NCI-H2227 treated with DMSO at 0.1 percent for 48 hours (cell line): ENCODE measurements at regions not wholly inside any gene's neighbourhood (a gene's known extent, or its start where the extent isn't known, plus 50 kb on each side); places are given as distances from the start of the nearest gene placed in this dataset.

Experiments
- DNase-seq: peaks from one replicate; lab custom pipeline; 2025; lab: John Stamatoyannopoulos, UW

DNA sequence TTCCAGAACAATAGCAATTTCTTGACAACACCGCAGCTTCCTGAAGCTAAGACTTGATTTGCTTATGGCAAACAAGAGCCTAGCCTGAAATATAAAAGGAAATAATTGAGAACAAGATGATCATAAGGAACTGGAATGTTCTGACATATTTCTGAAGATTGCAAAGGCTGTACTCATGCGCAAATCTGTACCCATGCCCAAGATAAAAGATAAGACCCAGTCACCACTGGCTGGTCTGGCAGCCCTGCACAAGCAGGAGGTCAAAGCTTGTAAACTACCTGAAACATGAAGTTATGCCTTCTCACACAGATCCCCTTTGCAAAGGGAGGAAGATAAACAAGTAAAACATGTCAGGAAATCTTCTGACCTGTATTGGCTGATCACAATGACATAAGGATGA lies 160.8 kb upstream of the GYPC start:
- DNase-seq, result no peak

DNA sequence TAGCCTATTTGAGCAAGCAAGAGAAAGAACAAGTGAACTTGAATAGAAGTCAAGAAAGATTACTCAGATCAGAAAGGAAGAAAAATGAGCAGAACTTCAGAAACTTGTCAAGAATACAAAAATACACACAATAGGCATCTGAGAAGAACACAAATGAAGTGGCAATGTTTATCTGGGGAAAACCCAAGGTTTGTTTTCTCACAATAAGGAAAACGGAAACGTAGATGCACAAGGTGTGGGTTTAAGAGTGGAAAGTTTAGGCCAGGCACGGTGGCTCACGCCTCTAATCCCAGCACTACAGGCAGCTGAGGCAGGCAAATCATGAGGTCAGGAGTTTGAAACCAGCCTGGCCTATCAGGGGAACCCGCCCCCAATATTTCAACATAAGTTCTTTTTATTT lies 159.5 kb upstream of the GYPC start:
- no peak for DNase-seq

DNA sequence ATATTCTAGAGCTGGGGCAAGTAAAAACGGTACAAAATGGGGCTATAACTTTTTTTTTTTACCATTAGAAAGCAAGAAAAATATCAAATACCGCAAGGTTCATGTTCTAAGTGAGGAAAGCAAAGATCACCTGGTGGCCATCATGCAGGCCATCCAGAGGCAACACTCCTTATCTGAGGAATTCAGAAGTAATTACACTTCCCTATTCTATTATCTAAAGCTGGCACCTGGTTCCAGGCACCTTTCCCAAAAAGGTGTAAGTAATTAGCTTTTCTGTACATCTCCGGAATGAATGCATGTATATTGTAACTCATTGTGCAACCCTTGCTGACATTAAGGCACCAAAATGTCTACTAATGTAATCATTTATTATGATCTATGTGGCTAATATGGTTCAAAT lies 152.5 kb upstream of the GYPC start:
- no peak for DNase-seq

DNA sequence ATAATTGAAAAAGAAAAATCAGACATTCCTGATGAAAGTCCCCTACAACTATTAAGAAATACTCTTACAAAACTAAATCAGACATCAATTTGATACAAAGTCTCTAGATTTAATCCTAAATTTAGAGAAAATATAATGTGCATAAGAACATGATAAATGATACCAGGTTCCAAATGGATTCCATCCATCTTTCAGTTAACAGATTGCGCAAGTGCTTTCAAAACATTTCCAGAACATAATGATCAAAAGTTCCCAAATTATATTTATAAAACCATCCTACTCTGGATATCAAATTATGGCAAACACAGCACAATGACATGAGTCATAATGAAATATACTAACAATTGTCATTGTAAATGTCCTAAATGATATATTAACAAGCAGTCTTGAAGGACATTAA lies 151.0 kb upstream of the GYPC start:
- DNase-seq, result no peak

- DNase-seq, result no peak
Observed at GRCh38 chr2:126506786-126507185, 149.2 kb upstream of the GYPC start.

DNA sequence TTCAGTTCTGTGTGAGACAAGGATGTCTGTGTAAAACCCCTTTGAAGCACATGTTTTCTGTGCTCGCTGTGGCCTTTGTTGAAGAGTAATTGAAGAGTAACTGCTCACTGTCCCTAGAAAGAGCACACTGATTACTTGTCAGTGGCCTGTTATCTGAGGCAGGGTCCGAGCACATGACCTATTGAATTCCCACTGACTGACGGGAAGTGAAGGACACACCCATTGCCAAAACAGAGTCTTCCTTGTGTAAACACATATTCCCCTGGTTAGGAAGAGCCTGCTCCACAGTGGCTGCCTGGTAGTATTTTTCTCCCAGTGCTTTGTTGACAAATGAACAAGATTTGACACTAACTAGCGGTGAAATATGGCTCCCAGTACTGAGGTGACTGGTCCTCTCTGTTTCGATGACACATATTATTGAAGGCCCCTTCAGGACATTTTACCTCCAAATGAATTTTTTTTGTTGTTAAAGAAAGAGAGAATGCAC lies 148.5 kb upstream of the GYPC start:
- DNase-seq, result peak; percentile 47

DNA sequence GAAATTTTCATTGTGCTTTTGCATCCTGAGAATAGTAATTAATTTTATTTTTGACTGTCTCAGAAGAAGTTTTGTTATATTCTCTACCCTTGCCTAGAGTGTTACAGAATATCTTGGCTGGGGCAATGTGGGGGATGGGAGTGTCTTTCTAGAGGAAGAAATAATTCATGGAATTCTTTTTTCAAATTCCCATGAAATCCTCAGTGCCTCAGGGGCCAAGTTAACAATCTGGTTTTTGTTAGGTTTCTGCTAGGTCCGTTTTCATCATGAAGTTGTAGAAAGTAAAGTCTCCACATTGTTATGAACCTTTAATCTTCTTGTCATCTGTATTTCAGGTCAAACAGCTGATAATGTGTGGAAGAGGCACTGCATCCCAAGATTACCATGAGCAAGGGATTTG lies 145.6 kb upstream of the GYPC start:
- no peak for DNase-seq

GRCh38 chr2:126510960-126511359 lies 145.0 kb upstream of the GYPC start:
- DNase-seq, result no peak

- no peak for DNase-seq
Observed at GRCh38 chr2:126512026-126512425, 143.9 kb upstream of the GYPC start.

DNA sequence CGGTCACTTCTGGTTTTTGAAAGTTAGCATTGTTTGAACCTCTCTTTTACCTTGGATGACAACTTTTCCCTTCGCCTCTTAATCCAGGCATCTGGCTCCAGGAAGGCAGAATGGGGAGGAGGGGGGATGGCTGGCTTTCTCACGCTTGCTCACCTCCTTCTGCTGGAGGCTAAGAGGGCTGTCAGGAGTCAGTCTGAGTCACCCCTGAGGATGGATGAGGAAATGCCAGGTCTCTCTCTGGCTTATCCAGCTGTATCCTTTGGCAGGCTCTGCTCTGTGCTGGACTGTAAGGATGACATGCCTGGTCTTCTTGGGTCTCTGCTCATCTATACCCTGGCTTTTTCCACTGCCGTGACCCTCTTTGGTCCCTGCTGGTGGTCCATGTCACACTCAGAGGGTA lies 142.9 kb upstream of the GYPC start:
- DNase-seq, result no peak

DNA sequence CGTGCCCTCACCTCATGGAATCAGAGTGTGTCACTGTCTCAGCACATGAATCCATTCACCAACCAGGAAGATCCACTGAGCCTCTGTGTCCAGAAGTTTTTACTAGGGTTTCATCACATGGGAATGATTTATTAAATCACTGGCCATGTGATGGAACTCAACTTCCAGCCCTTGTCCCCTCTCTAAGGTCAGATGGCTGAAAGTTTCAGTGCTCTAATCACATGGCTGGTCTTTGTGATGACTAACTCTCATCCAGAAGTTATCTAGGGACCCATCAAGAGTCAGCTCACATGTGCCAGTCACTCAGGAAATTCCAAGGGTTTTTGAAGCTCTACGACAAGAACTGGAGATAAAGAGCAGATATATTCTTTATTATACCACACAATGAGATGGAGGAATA lies 140.5 kb upstream of the GYPC start:
- no peak for DNase-seq

DNA sequence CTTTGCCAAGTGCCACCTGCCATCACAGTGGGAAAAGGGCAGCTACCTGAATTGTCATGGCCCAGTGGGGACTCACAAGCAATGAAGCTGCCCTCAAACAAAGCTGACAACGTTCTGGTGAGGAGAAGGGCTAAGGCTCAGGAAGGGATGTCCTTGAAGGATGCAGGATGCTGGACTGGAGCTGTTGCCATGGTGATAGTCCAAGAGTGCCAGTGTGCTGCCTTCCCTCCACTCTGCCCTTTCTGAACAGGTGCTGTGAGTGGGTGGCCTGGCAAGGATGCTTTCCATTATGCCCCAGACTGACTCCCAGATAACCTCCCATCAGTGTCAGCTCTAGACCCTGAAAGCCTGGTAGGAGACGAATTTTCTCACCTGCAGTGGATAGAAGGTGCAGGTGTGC lies 137.8 kb upstream of the GYPC start:
- no peak for DNase-seq

DNA sequence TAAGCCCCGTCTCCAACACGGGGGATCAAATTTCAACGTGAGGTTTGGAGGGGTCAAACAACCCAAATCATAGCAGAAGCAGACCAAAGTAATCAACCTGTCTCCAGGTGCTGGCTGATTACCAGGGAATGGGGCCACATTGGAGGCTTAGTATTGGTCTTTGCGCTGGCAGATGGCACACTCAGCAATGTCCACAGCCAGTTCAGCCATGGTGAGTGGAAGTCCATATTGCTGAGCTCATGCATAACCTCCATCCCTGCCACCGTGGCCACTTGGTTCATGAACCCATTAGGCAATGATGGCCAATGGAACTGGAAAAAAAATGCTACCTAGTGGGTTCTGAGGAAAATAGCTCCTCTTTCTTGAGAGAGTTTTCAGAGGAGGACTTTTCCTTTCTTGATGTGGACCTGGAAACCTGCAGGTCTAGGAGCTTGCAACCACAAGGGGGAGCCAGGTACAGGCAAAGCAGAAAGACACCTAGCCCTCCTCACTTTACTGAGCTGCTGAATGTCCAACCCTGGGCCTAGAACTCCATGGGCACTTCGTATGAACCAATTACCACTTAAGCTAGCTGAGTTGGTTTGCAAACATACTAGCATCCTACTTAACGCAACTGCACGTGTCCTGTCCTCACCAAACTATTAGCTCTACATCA lies 128.0 kb upstream of the GYPC start:
- DNase-seq, result no peak

GRCh38 chr2:126531029-126531428 lies 124.9 kb upstream of the GYPC start:
- no peak for DNase-seq

DNA sequence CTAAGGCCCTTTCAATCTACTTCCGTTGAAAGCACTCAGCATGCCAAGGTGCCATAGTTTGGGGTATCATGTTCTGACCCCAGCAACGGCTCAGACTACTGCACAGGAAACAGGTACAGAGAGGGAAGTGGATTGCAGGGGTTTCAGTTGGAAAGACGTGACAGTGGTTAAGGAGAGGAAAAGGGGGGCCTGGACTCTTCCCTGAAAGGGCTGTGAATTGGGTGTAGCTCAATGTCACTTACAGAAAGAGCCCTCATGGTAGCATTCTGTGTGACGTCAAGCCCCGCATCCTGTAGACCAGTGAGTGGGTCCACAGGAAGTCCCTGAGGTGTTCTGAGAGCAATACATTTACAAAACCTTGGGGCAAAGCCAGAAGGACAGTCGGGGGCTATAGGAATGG lies 121.5 kb upstream of the GYPC start:
- DNase-seq, result no peak

DNA sequence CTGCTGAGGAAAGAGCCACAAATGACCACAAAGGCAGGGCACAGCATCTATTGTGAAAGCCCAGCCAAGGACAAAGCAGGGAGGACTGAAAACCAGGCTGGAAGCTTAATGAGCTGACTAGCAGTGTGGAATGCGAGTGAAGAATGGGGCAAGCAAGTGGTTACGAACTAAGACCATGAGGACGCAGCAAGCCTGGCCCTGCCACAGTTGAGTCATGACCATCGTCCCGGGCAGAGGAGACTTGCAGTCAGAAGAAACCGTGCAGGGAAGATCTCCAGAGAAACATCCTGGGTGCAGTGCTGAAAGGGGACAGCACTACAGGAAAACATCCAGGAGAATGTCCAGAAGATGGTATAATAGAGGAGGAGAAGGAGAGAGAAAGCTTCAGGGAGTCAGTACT lies 120.5 kb upstream of the GYPC start:
- DNase-seq, result no peak

- DNase-seq, result no peak
Observed at GRCh38 chr2:126536605-126537200, 119.3 kb upstream of the GYPC start.

GRCh38 chr2:126539101-126539500 lies 116.9 kb upstream of the GYPC start:
- DNase-seq, result no peak

DNA sequence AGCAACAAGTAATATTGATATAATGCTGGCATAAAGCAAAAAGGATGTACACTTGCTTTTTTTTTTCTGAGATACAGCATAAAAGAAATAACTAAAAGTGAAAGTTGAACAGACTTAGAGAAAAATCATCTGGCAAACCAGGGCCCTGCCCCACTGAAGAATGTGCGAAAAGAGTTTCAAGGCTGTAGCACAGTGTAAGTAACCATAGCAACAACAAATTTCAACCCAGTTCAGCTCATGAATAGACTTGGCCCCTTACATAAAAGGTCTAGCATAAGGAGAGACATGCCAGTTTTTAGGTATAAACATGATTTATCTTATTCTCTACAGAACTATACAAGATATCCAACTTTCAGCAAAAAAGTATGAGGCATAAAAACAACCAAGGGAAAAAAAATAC lies 113.7 kb upstream of the GYPC start:
- DNase-seq, result no peak

- DNase-seq, result no peak
Observed at GRCh38 chr2:126543081-126543480, 112.9 kb upstream of the GYPC start.

GRCh38 chr2:126558029-126558428 lies 97.9 kb upstream of the GYPC start:
- no peak for DNase-seq

GRCh38 chr2:126568734-126569133 lies 87.2 kb upstream of the GYPC start:
- DNase-seq, result no peak

- no peak for DNase-seq
Observed at GRCh38 chr2:126571403-126571802, 84.6 kb upstream of the GYPC start.

- no peak for DNase-seq
Observed at GRCh38 chr2:126575631-126576030, 80.3 kb upstream of the GYPC start.
